HUES6 (cell line): ENCODE measurements at regions not wholly inside any gene's neighbourhood (a gene's known extent, or its start where the extent isn't known, plus 50 kb on each side); places are given as distances from the start of the nearest gene placed in this dataset.
A peak's percentile ranks its signal among the peaks of the same experiment; 100 is the strongest.

Experiments
- H3K27ac ChIP-seq: 2 replicates; pipeline ENCODE4 v1.7.0; 2013; ENCODE audit warnings: low read depth, mild to moderate bottlenecking, low read length, inconsistent platforms
- H3K27me3 ChIP-seq: 2 replicates; pipeline ENCODE4 v1.6.1; 2013; ENCODE audit warnings: low read length; ENCODE audit not compliant: control insufficient read depth, insufficient read depth
- H3K36me3 ChIP-seq: 2 replicates; pipeline ENCODE4 v1.6.1; 2013; ENCODE audit warnings: low read length; ENCODE audit not compliant: control insufficient read depth, insufficient read depth
- H3K4me1 ChIP-seq: 2 replicates; pipeline ENCODE4 v1.6.1; 2013; ENCODE audit warnings: low read length; ENCODE audit not compliant: control insufficient read depth, insufficient read depth
- H3K4me3 ChIP-seq: 2 replicates; pipeline ENCODE4 v1.5.1; 2013; ENCODE audit warnings: low read depth, low read length
- H3K9ac ChIP-seq: one replicate; pipeline ENCODE4 v1.6.1; 2013; ENCODE audit warnings: mild to moderate bottlenecking, low read length
- H3K9me3 ChIP-seq: 2 replicates; pipeline ENCODE4 v1.6.1; 2013; ENCODE audit warnings: low read depth, low read length; ENCODE audit not compliant: control insufficient read depth, insufficient read depth

DNA sequence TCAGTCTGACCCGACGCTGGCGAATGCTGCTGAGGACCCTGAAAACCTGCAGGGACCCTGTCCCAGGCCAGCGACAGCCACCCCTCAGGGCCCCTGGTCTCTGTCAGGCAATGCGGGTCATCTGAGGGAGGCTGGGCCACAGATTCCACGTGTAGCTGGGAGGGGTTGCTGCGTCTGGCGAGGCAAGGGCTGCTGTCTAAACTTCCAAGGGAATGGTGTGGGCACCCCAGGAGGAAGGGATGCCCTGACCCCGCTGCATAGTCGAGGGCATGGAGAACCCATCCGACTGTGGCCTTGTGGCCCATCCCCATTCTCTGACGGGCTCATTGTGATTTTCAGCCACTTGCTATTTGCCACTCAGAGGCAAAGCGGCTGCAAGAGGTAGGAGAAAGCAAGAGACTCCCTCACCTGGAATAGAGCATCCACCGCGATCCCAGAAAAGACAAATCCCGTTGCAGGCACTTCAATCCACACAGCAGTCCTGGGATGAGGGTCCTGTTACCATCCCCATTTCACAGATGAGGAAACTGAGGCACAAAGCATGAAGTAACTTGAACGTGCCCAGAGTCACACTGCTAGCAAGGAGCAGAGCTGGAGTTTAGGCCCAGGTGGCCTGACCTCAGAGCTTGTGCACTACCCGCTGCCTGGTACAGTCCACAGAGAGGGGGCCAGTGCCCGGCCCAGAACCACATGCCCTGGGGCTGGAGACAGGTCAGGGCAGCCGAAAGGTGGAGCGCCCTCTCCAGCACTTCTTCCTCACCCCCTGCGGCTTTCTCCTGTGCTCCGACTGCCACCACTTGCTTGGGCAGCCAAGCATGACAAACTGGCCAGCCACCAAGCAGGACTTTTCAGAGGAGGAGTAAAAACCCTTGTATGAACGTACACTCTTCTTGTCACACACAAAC lies 163.8 kb upstream of the KLF14 start:
- H3K4me1 ChIP-seq: peaks cover 33% of the 10 kb centered on the region
- no peaks in the 10 kb centered on the region for H3K36me3 ChIP-seq
- H3K9me3 ChIP-seq: no peaks in the 10 kb centered on the region
- no peak overlapping the region for H3K9ac ChIP-seq
- no peak overlapping the region for H3K27ac ChIP-seq
- H3K27me3 ChIP-seq: no peaks in the 10 kb centered on the region
- H3K4me3 ChIP-seq: no peak overlapping the region

DNA sequence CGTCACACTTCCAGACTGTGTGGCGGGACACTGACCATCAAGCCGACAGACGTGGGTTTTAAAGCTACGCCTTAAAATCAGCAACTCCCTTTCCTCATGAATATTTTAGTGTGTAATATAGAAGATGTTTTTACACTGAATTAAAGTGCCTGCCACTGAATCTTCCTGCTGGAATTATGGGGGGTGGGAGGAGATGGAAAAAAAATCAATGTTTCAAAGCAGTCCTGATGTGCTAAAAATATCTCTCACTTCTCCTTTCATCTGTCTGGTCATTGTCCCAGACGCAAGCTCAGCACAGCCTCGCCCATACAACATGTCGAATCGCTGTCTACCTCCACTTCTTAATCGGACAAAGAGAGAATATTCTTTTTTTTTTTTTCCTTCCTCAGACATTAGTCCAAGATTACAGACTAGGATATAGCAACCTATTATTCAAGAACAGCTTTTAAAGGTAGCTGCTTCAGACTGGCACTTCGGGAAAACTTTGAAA lies 165.1 kb upstream of the KLF14 start:
- Histone ChIP-seq H3K9ac (no peak overlapping the region), H3K4me3 (no peak overlapping the region), H3K36me3 (no peaks in the 10 kb centered on the region), H3K27me3 (no peaks in the 10 kb centered on the region), H3K4me1 (peaks cover 36% of the 10 kb centered on the region), H3K27ac (no peak overlapping the region), H3K9me3 (no peaks in the 10 kb centered on the region)

DNA sequence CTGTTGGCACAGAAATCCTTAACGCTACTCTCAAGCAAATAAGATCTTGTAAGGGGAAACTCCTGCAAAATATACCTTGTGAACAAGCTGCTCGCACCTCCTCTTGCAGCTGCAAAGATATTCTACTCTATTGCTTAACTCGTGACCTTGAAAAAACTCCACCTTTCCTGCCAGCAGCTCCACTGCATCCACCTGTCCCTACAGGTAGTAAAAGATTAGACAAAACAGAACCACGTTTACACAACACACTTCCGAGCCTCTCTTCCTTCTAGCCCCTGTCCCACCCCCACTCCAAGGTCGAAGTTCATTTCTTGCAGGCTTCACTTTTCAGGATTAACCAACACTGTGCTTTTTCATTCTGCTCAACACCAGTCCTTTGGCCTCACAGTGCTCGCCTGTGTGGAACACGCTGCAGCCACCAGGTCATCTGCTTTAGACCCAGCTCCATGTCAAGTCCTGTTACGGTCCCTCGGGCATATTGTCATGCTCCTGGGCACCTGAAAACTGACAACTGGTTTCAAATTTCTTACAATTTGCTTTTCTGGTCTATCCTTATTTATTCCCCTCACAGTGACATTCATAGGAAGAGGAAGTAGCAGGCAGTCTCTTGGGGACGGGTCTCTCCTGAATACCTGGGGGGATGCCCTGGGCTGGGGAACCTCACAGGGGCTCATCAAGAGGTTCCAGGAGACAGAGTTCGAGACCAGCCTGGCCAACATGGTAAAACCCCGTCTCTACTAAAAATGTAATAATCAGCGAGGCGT lies 165.8 kb upstream of the KLF14 start:
- Histone ChIP-seq H3K9ac (no peak overlapping the region), H3K27ac (no peak overlapping the region), H3K36me3 (no peaks in the 10 kb centered on the region), H3K4me3 (no peak overlapping the region), H3K9me3 (no peaks in the 10 kb centered on the region), H3K4me1 (peaks cover 35% of the 10 kb centered on the region), H3K27me3 (no peaks in the 10 kb centered on the region)

DNA sequence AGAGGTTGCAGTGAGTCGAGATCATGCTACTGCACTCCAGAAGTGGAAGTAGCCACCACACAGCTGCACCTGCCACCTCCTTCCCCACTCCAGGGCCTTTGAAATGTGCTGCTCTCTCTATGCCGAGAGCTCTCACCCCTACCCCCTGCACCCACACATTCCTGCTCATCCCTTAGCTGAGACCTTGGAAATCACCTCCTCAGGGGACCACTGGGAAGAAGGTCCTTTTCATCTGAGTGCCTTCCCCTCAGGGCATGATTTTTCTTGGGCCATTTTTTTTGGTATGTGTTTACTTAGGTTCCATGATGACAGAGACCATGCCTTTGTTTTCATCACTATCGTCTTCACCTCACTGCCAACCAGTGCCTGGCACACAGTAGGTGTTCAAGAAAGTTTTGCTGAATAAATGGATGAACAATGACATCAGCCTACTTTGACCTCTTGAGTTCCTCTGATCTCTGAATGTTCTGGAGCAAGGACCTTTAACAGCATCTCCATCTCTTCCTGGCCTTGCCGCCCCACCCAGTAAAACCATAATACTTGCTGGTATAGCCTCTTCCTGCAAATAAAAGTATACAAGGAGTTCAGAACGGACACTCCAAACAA lies 166.6 kb upstream of the KLF14 start:
- peaks cover 28% of the 10 kb centered on the region for H3K4me1 ChIP-seq
- no peak overlapping the region for H3K4me3 ChIP-seq
- H3K9ac ChIP-seq: no peak overlapping the region
- H3K9me3 ChIP-seq: no peaks in the 10 kb centered on the region
- no peaks in the 10 kb centered on the region for H3K36me3 ChIP-seq
- H3K27ac ChIP-seq: no peak overlapping the region
- H3K27me3 ChIP-seq: no peaks in the 10 kb centered on the region

DNA sequence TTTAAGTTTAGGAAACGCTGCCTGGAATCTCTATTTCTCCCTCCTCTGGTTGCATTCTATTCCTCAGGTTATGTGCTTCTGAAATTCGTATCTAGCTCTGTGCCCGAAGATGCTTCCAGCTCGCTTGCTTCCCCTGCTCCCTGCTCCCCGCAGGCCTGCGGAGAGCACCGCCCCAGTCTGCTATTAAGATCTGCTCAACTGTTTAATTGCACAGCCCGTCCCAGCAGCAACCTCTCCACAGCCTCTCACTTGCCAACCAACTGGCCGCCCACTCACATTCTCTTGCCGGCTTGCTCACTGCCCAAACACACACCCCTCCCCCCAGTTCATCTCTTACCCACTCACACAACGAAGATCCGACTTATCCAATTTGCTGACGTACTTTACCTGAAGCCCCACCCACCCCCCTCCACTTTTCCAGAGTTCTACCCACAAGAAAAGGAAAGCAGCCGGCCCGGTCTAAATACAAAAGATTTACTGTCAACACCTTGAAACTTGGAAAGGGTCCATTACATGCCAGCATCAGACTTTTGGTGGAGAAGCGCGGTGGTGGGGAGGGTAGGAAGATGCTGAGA lies 167.3 kb upstream of the KLF14 start:
- H3K36me3 ChIP-seq: no peaks in the 10 kb centered on the region
- no peaks in the 10 kb centered on the region for H3K9me3 ChIP-seq
- H3K4me3 ChIP-seq: no peak overlapping the region
- peaks cover 28% of the 10 kb centered on the region for H3K4me1 ChIP-seq
- H3K27ac ChIP-seq: no peak overlapping the region
- H3K27me3 ChIP-seq: no peaks in the 10 kb centered on the region
- no peak overlapping the region for H3K9ac ChIP-seq

DNA sequence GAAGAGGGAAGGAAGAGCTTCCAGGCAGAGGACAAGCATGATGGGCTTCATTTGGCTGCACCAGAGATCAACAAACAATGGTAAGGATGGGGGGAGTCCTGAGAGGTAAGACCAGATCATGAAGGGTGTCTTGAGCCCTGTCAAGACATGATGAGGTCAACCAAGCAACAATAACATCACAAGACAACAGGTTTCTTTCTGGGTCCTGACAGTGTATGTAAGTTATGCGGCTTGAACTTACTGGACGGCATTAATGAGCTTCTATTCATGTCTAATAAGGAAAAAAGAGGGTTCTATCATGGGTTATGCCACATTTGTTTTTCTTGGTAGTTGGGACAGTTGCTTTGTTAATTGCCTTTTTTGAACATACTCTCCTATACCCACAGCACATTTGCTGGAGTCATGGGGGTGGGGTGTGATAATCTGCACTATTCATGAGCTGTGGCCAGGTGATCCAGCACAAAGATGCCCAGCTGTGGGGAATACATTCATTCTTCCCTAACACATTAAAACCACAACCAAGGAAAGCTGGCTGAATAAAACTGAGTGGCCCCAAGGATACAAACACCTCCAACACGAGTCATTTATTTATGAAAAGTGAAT lies 168.8 kb upstream of the KLF14 start:
- Histone ChIP-seq H3K4me1 (peaks cover 24% of the 10 kb centered on the region), H3K9me3 (no peaks in the 10 kb centered on the region), H3K27me3 (no peaks in the 10 kb centered on the region), H3K27ac (no peak overlapping the region), H3K36me3 (no peaks in the 10 kb centered on the region), H3K9ac (no peak overlapping the region), H3K4me3 (no peak overlapping the region)

DNA sequence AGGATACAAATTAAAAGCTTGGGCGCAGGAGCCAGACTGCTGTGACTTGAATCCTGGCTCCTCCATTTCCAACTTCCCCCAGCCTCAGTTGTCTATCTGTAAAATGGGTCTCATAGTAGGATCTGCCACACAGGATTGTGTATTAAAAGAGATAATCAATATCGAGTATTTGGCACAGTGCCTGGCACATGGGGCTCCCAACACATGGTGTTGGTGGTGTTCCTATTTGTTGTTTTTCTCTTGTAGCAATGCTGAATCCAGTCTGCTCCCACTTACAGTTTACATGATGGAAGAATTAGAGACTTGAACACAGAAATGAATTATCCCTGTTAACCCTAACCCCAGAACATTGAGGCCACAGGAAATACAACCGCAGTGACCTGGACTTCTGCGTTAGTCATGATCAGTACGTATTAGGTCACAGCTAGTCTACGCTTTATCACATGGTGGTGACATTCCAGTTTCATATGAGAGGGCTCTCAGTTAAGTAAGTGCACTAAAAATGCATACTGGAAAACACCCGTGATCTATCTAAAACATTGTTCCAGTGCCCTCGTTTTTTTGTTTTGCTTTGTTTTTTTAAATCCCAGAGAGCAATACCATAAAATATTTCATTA lies 169.5 kb upstream of the KLF14 start:
- H3K9me3 ChIP-seq: no peaks in the 10 kb centered on the region
- no peaks in the 10 kb centered on the region for H3K27me3 ChIP-seq
- no peak overlapping the region for H3K27ac ChIP-seq
- H3K4me3 ChIP-seq: no peak overlapping the region
- peaks cover 24% of the 10 kb centered on the region for H3K4me1 ChIP-seq
- H3K9ac ChIP-seq: no peak overlapping the region
- no peaks in the 10 kb centered on the region for H3K36me3 ChIP-seq

DNA sequence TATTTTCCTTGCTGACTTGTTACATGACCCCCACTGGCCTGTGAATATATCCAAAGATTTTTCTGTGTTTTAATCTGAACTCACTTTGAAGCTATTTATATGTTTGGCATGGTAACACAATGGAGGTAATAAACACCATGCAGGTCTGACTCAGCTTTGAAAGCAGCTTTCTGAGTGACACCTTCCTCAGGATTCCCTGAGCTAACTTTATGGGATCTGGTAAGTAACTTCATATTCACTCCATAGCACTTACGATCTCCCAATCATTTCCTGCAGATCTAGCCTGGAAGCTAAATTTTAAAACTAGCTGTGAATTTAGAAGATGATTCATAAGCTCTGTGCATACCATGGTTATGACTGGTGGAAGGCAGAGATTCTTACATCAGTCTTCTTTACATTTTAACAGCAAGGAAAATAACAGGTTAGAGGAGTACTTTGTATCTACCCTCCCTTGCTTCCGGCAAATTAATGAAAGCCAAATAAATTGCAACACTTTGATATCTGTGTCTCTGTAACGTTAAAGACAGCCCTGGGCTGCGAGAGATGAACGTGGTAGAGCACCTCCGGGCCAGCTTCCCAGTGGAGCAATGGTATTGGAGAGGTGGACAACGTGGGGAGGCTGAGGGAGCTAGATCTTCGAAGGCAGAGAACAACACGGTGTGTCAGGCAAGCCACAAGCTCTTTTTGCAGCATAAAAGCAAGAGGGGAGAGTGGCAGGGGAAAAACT lies 170.2 kb upstream of the KLF14 start:
- H3K4me1 ChIP-seq: peaks cover 27% of the 10 kb centered on the region
- no peak overlapping the region for H3K27ac ChIP-seq

DNA sequence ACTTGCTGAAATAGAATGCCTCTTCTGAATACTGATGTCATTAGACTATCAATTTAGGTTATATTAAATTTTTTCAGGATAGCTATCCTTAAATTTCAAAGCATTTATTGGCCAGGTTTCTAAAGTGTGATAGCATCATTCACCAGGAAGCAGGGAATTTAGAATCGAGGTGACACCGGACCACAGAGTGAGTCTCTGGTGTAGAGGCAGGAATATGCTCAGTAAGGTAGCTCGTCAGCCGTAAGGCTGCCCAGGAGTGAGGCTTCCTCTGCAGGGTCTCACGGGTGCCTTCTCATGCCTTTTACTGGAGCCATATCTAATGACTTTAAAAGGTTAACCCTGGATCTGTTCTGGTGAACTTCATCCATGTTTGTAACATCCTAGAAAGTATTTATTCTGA lies 170.8 kb upstream of the KLF14 start:
- Histone ChIP-seq H3K9ac (no peak overlapping the region), H3K27ac (no peak overlapping the region)

More for the DNA sequence above, 170.2 kb upstream of the KLF14 start:
- no peak overlapping the region for H3K4me3 ChIP-seq
- no peaks in the 10 kb centered on the region for H3K27me3 ChIP-seq
- H3K9ac ChIP-seq: peak overlapping the region; percentile 17
- no peaks in the 10 kb centered on the region for H3K9me3 ChIP-seq
- H3K36me3 ChIP-seq: no peaks in the 10 kb centered on the region

DNA sequence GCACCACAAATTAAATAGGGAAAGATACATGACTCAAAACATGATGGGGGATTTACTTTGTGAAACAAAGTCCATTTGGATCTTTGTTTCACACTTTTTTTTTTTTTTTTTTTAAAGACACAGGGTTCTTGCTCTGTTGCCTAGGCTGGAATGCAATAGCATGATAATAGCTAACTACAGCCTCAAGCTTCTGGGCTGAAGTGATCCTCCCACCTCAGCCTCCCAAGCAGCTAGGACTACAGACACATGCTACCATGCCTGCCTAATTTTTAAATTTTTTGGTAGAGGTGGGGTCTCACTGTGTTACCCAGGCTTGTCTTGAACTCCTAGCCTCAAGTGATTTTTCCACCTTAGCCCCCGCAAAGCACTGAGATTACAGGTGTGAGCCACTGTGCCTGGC lies 172.6 kb upstream of the KLF14 start:
- no peaks in the 10 kb centered on the region for H3K27me3 ChIP-seq
- H3K4me3 ChIP-seq: no peak overlapping the region
- no peaks in the 10 kb centered on the region for H3K36me3 ChIP-seq
- no peaks in the 10 kb centered on the region for H3K9me3 ChIP-seq
- H3K9ac ChIP-seq: no peak overlapping the region
- H3K27ac ChIP-seq: no peak overlapping the region
- H3K4me1 ChIP-seq: peaks cover 41% of the 10 kb centered on the region

More for the DNA sequence above, 170.8 kb upstream of the KLF14 start:
- no peaks in the 10 kb centered on the region for H3K9me3 ChIP-seq
- H3K36me3 ChIP-seq: no peaks in the 10 kb centered on the region
- no peak overlapping the region for H3K4me3 ChIP-seq
- no peaks in the 10 kb centered on the region for H3K27me3 ChIP-seq
- H3K4me1 ChIP-seq: peaks cover 33% of the 10 kb centered on the region
